Stimulated activated CD4-positive, alpha-beta T cell treated with anti-CD3 and anti-CD28 coated beads, Interleukin-12 subunit alpha, Interleukin-12 subunit beta, amount 100 ng/mL, for 48 hours (primary cell): ENCODE measurements at regions not wholly inside any gene's neighbourhood (a gene's known extent, or its start where the extent isn't known, plus 50 kb on each side); places are given as distances from the start of the nearest gene placed in this dataset.
A peak's percentile ranks its signal among the peaks of the same experiment; 100 is the strongest.
"Not testable (repeated sequence)": the region's sequence is repeated elsewhere in the genome, so short reads cannot be mapped to it uniquely, and the experiment has no call there.

Source experiments
- DNase-seq, 3 donors: peaks; one replicate each; pipeline ENCODE4 v3.0.0-alpha.2; 2020; ENCODE audit warnings: low read depth in 2 of 3, low spot score in 1 of 3

DNA sequence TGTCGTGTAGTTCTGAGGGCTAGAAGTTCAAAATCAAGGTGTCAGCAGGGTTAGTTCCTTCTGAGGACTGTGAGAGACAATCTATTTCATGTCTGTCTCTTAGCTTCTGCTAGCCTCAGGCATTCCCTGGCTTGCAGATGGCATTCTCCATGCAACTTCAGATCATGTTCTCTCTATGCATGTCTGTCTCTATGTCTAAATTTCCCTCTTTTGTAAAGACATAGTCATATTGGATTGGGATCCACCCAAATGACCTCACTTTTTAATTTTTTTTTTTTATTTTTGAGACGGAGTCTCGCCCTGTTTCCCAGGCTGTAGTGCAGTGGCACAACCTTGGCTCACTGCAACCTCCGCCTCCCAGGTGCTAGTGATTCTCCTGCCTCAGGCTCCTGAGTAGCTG lies 104.6 kb downstream of the RAP2B start:
- DNase-seq, result no peak

DNA sequence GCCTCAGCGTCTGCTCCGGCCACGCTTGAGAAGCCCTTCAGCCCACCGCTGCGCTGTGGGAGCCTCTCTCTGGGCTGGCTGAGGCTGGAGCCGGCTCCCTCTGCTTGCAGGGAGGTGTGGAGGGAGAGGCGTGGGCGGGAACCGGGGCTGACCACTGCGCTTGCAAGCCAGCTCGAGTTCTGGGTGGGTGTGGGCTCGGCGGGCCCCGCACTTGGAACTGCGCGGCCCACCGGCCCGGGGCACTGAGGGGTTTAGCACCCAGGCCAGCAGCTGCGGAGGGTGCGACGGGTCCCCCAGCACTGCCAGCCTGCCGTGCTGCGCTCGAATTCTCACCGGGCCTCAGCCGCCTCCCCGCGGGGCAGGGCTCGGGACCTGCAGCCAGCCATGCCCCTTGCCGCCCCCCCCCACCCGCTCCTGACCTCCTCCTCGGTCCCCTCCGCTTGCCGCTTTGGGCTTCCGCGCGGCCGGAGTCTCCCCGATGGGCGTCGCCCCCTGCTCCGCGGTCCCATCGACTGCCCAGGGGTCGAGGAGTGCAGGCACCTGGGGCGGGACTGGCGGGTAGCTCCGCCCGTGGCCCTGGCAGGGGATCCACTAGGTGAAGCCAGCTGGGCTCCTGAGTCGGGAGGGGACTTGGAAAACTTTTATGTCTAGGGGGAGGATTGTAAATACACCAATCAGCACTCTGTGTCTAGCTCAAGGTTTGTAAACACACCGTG lies 106.7 kb downstream of the RAP2B start:
- DNase-seq, result no peak

DNA sequence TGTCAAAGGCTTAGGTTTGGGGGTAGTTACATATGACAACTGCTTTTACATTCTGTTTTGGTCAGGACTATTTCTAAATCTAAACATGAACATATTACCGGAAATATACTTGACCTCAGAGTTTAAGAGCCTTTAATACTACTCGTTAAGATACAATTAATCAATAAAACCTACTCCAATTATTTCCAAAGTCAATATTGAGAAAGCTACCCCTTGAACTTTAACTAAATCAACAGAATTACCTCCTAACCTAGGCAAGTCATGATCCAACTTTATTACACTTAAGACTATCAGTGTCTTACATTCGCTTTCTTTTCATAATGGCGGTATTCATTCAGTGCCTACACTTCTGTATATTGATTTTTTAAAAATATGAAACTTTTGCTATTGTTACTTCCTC lies 107.7 kb downstream of the RAP2B start:
- DNase-seq, result no peak

DNA sequence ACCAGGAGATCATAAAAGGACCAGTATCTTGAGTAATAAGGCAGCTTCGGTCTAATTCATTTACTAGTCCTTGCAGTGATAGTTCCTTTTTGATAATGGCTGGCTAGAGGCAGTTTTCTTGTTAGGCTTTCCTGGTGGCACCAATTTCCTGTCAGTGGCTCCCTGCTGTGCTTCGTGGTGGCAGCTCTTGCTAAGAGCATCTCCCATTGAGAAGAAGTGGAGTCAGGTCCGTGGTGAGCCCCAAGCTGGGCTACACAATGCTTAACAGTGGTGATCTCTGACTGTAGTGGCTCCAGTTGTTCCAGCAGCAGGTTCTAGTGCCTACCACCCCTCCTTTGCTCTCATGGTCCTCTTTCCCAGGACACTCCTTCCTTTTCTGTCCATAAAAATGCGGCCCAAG lies 111.2 kb downstream of the RAP2B start:
- no peak for DNase-seq

DNA sequence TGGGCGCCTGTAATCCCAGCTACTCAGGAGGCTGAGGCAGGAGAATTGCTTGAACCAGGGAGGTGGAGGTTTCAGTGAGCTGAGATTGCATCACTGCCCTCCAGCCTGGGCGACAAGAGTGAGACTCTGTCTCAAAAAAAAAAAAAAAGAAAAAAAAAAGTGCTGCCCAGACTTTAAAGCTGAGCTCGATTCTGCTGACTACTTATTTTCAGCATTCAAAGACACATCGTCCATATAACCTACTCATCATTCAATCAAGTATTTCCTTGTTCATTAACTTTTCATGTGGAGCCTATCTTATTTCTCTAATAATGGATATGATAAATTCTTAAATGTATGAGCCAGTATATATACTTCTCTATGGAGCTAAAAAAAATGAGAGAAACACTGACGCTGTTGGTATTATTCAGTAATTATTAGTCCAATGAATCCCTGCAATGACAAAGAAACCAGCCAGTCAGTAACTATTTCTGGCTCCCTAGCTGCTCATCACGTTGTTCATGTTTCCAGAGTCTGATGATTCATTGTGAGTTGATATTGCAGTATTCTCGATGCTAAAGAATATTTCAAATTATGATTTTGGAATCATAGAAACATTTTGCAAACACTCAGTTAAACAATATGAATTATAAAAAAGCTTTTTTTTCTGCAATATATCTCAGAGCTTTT lies 111.9 kb downstream of the RAP2B start:
- no peak for DNase-seq

DNA sequence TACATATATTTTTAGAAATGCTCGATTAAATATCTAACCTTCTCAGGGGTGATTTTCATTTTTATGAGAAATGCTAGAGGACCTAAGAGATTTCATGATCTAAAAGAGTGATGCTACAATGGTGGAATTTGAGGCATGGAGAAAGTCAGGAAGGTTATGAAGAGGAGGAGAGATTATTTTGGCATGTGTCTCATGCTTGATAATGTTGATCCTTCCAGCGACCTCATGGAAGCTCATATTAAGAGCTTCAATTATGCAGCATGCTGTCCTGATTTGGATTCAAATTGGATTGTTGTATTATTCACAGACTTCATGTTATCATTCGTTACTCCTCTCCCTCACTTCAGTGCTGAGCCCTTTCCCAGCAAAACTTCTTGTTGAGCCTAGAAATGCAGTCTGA lies 112.5 kb downstream of the RAP2B start:
- DNase-seq, result no peak

DNA sequence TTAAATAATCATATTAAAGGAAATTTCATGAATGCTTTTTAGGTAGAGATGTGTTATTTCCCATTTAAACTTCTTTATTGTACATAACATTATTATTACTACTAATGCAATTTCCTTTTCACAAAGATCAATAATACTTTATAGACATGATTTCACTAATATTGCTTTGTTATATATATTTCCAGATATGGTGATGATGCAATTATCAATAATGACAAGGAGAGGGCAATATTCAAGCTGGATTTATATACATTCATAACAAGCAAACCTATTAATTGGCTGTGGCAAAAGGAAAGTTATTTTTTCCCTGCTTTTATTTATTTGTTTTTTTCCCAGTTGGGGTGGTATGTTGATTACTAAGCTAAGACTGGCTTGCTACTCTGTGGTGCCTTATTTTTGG lies 113.5 kb downstream of the RAP2B start:
- no peak for DNase-seq

DNA sequence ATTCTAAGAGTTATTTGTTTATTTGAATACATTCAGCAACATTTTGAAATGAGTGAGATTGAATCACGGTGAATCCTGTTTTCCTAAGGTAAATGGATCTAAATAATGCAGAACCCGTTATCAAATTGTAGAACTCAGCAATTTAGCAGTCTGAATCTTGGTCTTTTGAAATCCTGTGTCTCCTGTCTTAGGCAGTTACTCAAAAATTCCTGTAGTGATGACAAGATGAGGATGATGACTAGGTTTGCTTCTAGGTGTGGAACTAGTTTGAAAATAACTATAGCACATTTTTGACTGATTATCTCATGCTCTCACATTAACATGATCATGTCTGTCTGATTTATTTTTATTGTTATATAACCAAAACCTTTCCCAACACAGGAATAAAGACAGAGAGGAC lies 115.0 kb downstream of the RAP2B start:
- no peak for DNase-seq

DNA sequence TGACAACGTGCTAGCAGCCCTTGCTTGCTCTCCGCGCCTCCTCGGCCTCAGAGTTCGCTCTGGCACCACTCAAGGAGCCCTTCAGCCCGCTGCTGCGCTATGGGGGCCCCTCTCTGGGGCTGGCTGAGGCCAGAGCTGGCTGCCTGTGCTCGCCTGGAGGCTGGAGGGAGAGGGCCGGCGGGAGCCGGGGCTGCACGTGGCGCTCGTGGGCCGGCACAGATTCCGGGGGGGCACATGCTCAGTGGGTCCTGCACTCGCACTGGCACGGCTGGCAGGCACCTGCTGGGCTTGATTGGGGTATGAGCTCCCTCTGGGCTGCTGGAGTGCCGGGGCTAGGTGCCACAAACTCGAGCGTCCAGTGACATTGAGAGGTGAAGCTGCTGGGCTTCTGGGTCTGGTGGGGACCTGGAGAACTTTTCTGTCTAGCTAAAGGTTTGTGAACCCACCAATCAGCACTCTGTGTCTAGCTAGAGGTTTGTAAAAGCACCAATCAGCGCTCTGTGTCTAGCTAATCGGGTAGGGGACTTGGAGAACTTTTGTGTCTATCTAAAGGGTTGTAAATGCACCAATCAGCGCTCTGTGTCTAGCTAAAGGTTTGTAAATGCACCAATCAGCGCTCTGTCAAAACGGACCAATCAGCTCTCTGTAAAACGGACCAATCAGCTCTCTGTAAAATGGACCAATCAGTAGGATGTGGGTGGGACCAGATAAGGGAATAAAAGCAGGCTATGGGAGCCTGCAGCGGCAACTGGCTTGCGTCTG lies 119.4 kb downstream of the RAP2B start:
- DNase-seq, result not testable (repeated sequence)

DNA sequence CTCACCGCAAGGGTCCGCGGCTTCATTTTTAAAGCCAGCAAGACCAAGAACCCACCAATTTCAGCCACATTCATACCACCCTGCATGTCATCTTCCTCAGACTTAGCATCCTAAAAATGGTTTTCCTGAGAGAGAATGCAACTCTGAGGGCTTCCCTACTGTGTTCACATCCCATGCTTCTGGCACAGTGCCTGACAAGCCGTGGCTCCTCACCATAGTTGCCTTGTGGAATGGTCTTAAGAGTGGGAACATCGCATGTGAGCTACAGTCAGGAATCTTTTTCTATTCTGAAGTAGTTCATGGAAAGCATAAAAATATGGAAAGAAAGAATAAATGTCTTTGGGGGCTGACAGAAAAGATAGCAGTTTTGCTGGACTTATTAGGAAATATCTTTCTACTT lies 120.3 kb downstream of the RAP2B start:
- no peak for DNase-seq

DNA sequence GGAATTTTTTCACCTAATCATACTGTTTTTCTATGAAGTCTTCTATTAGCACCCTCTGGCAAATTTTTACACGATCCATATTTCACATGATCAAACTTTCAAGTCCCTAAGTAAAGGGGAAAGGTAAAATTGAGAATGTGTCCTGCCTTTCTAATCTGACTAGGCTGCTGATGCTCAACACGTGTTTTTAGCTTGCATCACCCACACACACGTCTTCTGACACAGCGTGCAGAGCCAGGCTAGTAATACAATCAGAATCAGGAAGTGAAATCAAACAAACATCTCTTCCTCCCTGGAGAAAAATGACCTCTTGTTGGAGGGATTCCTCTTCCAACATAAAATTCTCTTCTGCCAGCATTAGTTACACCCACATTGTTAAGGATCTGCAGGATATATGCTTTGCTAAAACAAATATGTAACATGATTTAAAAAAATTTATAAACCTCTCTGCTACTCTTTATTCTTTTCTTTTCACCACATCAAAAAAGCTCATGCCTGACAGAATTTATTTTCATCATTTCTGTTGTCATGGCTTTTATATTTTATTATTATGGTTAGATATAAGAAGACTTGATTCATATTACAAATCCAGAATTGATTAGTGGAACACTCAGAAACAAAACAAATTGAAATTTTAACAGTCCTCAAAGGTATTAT lies 122.4 kb downstream of the RAP2B start:
- DNase-seq, result peak; percentile 17 to 18 (median 17)

DNA sequence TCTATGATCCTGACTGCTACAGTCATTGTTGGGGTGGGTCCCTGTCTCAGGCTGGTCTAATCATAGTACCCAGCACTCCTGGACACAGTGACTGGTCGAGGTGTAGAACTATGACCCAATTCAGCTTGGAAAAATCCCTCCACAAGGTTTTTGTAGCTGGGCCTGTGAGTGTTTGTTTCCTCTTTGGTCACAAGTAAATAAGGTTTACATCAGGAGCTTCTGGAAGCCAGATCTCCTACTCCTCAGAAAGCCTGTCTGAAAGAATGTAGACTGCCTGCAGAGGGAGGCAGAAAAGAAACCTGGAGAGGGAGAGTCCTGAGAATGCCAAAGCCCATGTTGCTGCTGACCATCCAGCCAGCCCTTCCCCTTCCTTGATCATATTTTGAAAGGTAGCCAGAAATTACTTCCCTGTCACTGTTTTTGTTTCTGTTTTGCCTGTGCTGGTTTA lies 123.2 kb downstream of the RAP2B start:
- DNase-seq, result no peak

DNA sequence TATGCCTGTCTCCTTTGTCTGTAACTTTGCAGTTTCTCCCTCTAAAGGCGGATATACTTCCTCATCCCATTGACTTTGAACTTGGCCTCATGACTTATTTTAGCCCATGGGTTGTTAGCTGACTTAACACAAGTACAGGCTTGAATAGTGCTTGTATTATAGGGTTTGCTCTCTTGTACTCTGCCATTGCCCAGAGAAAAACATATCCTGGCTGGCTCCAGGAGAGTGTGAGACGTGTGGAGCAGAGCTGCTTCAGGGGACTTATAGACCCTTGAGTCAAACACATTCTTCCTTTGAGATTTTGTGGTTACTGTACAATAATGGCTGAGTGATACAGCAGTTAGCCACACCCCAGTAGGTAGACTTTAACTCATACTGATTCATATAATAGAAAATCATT lies 124.0 kb downstream of the RAP2B start:
- no peak for DNase-seq

DNA sequence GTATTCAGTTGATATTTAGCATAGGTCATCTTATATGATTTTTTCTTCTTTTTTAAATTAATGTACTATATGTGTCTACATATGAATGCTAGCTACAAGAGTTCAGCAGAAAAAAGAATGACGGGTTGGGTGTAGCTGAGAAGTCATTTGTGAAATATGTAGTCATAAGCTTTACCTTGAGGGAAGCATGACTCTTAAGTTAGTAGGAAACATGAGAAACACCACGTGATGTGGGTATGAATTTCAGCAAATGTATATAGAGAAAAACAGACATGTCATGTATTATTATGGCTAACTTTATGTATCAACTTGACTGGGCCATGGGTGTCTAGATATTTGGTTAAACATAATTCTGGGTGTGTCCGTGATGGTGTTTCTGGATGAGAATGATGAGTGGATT lies 125.0 kb downstream of the RAP2B start:
- DNase-seq, result no peak

DNA sequence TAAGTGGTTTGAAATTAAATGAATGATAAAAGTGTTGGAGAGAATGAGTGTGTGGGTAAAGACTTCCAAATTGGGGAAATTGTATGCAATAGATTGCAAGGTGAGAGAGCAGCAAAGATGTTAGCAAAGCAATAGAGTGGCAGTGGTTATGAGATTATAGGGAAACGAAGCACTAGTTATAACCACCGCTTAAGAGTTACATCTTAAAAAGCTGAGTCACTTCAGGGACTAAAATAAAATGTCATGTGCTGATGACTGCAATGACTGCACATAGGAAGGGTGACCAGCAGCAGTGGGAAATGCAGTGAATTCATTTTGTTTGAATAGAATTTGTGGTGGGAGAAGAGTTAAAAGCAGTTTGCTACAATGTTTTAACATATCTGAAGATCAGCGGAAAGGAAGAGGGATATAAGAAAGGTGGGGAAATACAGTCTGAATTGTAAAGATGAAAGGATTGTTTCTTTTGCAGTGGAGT lies 127.3 kb downstream of the RAP2B start:
- no peak for DNase-seq

DNA sequence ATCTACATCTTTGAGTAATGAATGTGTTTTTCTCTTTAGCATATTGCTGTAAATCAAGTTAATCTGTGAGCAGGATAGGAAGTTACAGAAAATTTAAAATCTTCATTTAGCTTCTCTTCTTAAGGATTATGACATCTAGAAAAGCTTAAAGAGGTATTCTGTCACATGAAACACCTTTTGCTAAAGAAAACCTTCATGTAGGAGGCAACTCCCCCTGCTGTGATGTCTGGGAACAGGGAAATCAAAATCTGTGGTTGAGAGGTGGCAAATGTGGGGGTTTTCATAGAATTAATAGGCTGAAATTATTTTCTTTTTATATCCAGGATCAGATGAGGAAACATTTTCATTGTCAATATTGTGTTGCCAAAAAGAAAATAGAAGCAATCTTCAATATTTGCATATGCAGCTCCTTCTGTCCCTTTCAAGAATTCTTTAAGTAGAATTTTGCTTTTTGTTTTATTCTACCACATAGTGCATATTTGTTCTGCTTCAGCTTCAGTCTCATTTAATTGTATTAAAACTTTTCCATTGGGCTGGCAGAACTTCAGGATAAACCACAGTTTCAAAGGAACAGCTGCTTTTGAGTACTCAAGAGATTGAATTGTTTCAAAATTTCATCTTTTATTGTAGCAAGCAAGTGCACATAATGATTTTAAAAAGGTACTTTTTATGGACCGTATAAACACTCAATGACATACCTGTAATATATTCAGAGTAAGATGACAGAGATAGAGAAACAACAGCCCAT lies 128.4 kb downstream of the RAP2B start:
- no peak for DNase-seq

DNA sequence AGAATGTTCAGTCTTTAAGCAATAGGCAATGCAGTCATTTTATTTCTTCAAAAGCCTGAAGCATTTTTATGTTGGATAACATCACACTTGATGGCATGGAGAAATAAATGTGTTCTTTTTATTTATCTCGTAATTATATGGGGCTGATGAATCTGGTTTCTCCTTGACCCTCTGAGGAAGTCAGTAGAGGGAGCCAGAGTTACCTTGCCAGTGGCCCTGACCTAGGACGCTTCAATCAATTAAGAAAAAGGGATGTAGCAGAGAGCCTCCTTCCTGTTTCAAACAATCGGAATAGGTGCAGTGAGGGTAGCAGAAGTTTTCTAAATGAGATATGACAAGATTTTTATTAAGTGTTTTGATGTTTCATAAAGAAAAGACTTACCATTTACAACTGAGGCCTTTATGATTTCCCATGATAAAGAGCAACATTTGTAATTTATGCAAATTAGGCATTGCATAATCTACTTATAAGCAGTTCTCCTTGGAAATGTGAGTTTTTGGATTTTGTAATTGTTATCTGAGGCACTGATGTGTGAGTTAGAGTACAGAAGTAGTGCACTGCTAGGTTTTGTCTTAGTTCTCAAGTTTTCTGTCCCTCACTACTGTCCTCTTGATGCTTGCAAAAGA lies 129.1 kb downstream of the RAP2B start:
- DNase-seq, result no peak

DNA sequence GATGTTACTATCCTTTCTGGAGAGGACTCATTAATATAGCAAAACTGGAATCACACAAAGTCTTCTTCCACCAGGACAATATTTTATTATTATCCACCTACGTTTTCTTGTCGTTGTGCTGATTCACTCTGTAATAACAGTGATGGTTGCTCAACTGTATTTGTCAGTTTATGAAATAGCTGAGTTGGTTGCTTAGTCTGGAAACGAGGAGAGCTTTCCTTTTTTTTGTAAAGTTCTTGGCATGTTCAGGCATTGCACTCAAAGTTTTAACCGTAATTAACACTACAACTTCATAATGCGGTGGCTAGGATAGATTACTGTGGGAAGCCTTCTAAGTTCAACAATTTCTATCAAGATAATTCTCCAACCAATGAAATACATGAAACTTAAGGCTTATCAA lies 131.2 kb downstream of the RAP2B start:
- DNase-seq, result no peak

DNA sequence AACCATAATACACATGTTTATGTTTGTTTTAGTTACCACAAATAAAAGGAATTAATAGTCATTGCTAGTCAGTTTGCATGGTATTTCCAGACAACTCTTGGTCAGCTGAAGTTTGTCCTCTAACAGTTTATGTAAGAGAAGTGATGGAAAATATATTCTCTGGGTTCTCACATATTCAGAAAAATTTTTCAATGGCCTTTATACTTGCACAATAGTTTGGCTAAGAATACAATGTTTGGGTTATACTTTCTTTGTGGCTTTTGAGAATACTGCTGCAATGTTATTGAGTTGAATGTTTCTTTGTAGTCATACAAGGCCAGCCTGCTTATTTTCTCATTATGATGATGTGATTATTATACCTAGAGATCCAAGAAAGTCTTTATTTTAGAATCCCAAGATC lies 133.9 kb downstream of the RAP2B start:
- DNase-seq, result no peak

DNA sequence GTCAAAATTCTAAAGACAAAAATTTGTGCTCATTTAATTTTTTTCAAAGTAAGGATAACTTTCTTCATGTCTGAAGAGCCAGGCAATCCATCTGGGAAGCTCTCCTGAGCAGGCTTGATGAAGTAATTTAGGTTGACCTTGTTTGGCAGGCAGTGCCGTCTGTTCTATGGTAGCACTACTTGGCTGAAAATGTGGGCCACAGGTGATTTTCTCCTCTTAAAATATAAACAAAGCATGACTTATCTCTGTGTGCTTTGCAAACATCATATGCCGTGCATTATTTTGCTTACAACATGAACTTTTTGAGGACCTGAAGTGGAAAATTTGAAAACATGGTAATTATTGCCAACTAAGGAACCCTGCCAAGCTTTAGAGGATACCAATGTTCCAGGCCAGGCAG lies 143.2 kb downstream of the RAP2B start:
- DNase-seq, result no peak
